ENCODE measurements at regions not wholly inside any gene's neighbourhood (a gene's known extent, or its start where the extent isn't known, plus 50 kb on each side); places are given as distances from the start of the nearest gene placed in this dataset.

- Histone ChIP-seq H2BK12ac (ENCODE audit: low read length in 2 of 2) (no peak overlapping the region), H3K9ac (ENCODE audit: low read length) (no peak overlapping the region), H3K9me3 (ENCODE audit: control insufficient read depth, low read length) (peaks cover 16% of the 10 kb centered on the region), H3K18ac (ENCODE audit: low read depth in 1 of 2, low read length in 2 of 2) (no peak overlapping the region), H2BK15ac (ENCODE audit: low read depth, poor library complexity, severe bottlenecking) (no peak overlapping the region), H3K4ac (ENCODE audit: low read depth in 1 of 2, low read length in 2 of 2) (no peak overlapping the region), H3K4me1 (ENCODE audit: control insufficient read depth, insufficient read depth, low read depth, low read length) (peaks cover 2% of the 10 kb centered on the region), H2AK5ac (ENCODE audit: low read length, severe bottlenecking) (no peak overlapping the region), H2AFZ (ENCODE audit: low read depth, low read length) (no peak overlapping the region), H2BK120ac (ENCODE audit: low read depth, low read length) (no peak overlapping the region), H3K4me3 (ENCODE audit: insufficient read depth in 1 of 2, low read depth in 1 of 2, low read length in 2 of 2) (no peak overlapping the region), H3K36me3 (ENCODE audit: control insufficient read depth in 1 of 2, insufficient read depth in 2 of 2, low read depth in 1 of 2, low read length in 2 of 2) (no peaks in the 10 kb centered on the region), H3K14ac (ENCODE audit: low read length in 2 of 2) (no peak overlapping the region), H3K27me3 (ENCODE audit: control insufficient read depth in 1 of 2, insufficient read depth in 1 of 2, low read length in 2 of 2) (no peaks in the 10 kb centered on the region), H3K4me2 (ENCODE audit: low read length, poor library complexity, severe bottlenecking) (no peak overlapping the region), H3K23ac (ENCODE audit: low read length in 2 of 2) (no peak overlapping the region), H3K79me1 (replicated peaks; ENCODE audit: low read length, poor library complexity, severe bottlenecking) (no peaks in the 10 kb centered on the region), H2BK5ac (ENCODE audit: low read depth, low read length, poor library complexity, severe bottlenecking) (no peak overlapping the region), H4K8ac (ENCODE audit: low read length) (no peak overlapping the region), H3K27ac (ENCODE audit: low read length, poor library complexity, severe bottlenecking) (no peak overlapping the region), H4K91ac (ENCODE audit: low read length) (no peak overlapping the region)
- 97% methylated on average over 3 of the region's 3 CpGs for WGBS
- DNase-seq: no peak
Measured at GRCh38 chr10:33758299-33758698, 423.8 kb upstream of the NRP1 start.

GRCh38 chr10:33754052-33754451, 419.6 kb upstream of the NRP1 start:
- Histone ChIP-seq H3K23ac (ENCODE audit: low read length in 2 of 2) (no peak overlapping the region), H4K91ac (ENCODE audit: low read length) (no peak overlapping the region), H2BK5ac (ENCODE audit: low read depth, low read length, poor library complexity, severe bottlenecking) (no peak overlapping the region), H2AK5ac (ENCODE audit: low read length, severe bottlenecking) (no peak overlapping the region), H3K9me3 (ENCODE audit: control insufficient read depth, low read length) (no peaks in the 10 kb centered on the region), H3K18ac (ENCODE audit: low read depth in 1 of 2, low read length in 2 of 2) (no peak overlapping the region), H2BK12ac (ENCODE audit: low read length in 2 of 2) (no peak overlapping the region), H3K9ac (ENCODE audit: low read length) (no peak overlapping the region), H4K8ac (ENCODE audit: low read length) (no peak overlapping the region), H3K4ac (ENCODE audit: low read depth in 1 of 2, low read length in 2 of 2) (no peak overlapping the region), H3K14ac (ENCODE audit: low read length in 2 of 2) (no peak overlapping the region), H3K36me3 (ENCODE audit: control insufficient read depth in 1 of 2, insufficient read depth in 2 of 2, low read depth in 1 of 2, low read length in 2 of 2) (no peaks in the 10 kb centered on the region), H3K4me2 (ENCODE audit: low read length, poor library complexity, severe bottlenecking) (no peak overlapping the region), H3K27ac (ENCODE audit: low read length, poor library complexity, severe bottlenecking) (no peak overlapping the region), H2BK120ac (ENCODE audit: low read depth, low read length) (no peak overlapping the region), H3K4me3 (ENCODE audit: insufficient read depth in 1 of 2, low read depth in 1 of 2, low read length in 2 of 2) (no peak overlapping the region), H3K4me1 (ENCODE audit: control insufficient read depth, insufficient read depth, low read depth, low read length) (peaks cover 2% of the 10 kb centered on the region), H3K79me1 (replicated peaks; ENCODE audit: low read length, poor library complexity, severe bottlenecking) (no peaks in the 10 kb centered on the region), H2BK15ac (ENCODE audit: low read depth, poor library complexity, severe bottlenecking) (no peak overlapping the region), H2AFZ (ENCODE audit: low read depth, low read length) (no peak overlapping the region), H3K27me3 (ENCODE audit: control insufficient read depth in 1 of 2, insufficient read depth in 1 of 2, low read length in 2 of 2) (peaks cover 0 to 5% of the 10 kb centered on the region in 2 experiments)
- no peak for DNase-seq
- 100% methylated on average over 2 of the region's 4 CpGs for WGBS

- Histone ChIP-seq H3K79me1 (replicated peaks; ENCODE audit: low read length, poor library complexity, severe bottlenecking) (no peaks in the 10 kb centered on the region), H3K4me1 (ENCODE audit: control insufficient read depth, insufficient read depth, low read depth, low read length) (no peaks in the 10 kb centered on the region), H3K36me3 (ENCODE audit: control insufficient read depth in 1 of 2, insufficient read depth in 2 of 2, low read depth in 1 of 2, low read length in 2 of 2) (no peaks in the 10 kb centered on the region), H2BK12ac (ENCODE audit: low read length in 2 of 2) (no peak overlapping the region), H2BK5ac (ENCODE audit: low read depth, low read length, poor library complexity, severe bottlenecking) (no peak overlapping the region), H4K8ac (ENCODE audit: low read length) (no peak overlapping the region), H2AFZ (ENCODE audit: low read depth, low read length) (no peak overlapping the region), H3K14ac (ENCODE audit: low read length in 2 of 2) (no peak overlapping the region), H3K23ac (ENCODE audit: low read length in 2 of 2) (no peak overlapping the region), H3K9ac (ENCODE audit: low read length) (no peak overlapping the region), H3K18ac (ENCODE audit: low read depth in 1 of 2, low read length in 2 of 2) (no peak overlapping the region), H2BK120ac (ENCODE audit: low read depth, low read length) (no peak overlapping the region), H3K4me3 (ENCODE audit: insufficient read depth in 1 of 2, low read depth in 1 of 2, low read length in 2 of 2) (no peak overlapping the region), H3K27ac (ENCODE audit: low read length, poor library complexity, severe bottlenecking) (no peak overlapping the region), H3K4ac (ENCODE audit: low read depth in 1 of 2, low read length in 2 of 2) (no peak overlapping the region), H4K91ac (ENCODE audit: low read length) (no peak overlapping the region), H3K9me3 (ENCODE audit: control insufficient read depth, low read length) (no peaks in the 10 kb centered on the region), H2AK5ac (ENCODE audit: low read length, severe bottlenecking) (no peak overlapping the region), H3K27me3 (ENCODE audit: control insufficient read depth in 1 of 2, insufficient read depth in 1 of 2, low read length in 2 of 2) (peaks cover 0 to 5% of the 10 kb centered on the region in 2 experiments), H3K4me2 (ENCODE audit: low read length, poor library complexity, severe bottlenecking) (no peak overlapping the region), H2BK15ac (ENCODE audit: low read depth, poor library complexity, severe bottlenecking) (no peak overlapping the region)
- no peak for DNase-seq
- 89% methylated on average over 3 of the region's 3 CpGs for WGBS
Measured at GRCh38 chr10:33753389-33753788, 418.9 kb upstream of the NRP1 start.

DNA sequence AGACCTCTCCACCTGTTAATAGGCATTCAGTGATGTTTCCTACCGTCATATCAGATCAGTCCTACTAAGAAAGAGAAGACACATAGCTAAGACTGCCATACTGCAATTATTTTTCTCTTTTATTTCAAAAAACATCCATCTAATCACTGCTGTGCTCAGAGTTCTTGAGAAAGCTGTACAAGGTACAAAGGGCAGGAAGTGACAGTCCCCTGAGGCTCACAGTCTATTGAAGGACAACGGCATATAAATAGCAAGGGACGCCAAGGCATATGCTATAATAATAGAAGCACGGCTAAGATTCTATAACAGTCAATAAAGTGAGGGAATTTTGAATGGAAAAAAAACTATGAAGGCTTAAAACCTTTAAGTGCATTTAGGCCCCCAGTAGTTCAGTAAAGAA, 415.3 kb upstream of the NRP1 start:
- Histone ChIP-seq H3K4me2 (ENCODE audit: low read length, poor library complexity, severe bottlenecking) (no peak overlapping the region), H3K79me1 (replicated peaks; ENCODE audit: low read length, poor library complexity, severe bottlenecking) (no peaks in the 10 kb centered on the region), H2BK5ac (ENCODE audit: low read depth, low read length, poor library complexity, severe bottlenecking) (no peak overlapping the region), H4K8ac (ENCODE audit: low read length) (no peak overlapping the region), H3K27me3 (ENCODE audit: control insufficient read depth in 1 of 2, insufficient read depth in 1 of 2, low read length in 2 of 2) (peaks cover 0 to 5% of the 10 kb centered on the region in 2 experiments), H3K27ac (ENCODE audit: low read length, poor library complexity, severe bottlenecking) (no peak overlapping the region), H2AK5ac (ENCODE audit: low read length, severe bottlenecking) (no peak overlapping the region), H3K4ac (ENCODE audit: low read depth in 1 of 2, low read length in 2 of 2) (no peak overlapping the region), H2BK12ac (ENCODE audit: low read length in 2 of 2) (no peak overlapping the region), H2BK15ac (ENCODE audit: low read depth, poor library complexity, severe bottlenecking) (no peak overlapping the region), H3K9ac (ENCODE audit: low read length) (no peak overlapping the region), H3K9me3 (ENCODE audit: control insufficient read depth, low read length) (no peaks in the 10 kb centered on the region), H3K23ac (ENCODE audit: low read length in 2 of 2) (no peak overlapping the region), H3K36me3 (ENCODE audit: control insufficient read depth in 1 of 2, insufficient read depth in 2 of 2, low read depth in 1 of 2, low read length in 2 of 2) (no peaks in the 10 kb centered on the region), H2AFZ (ENCODE audit: low read depth, low read length) (no peak overlapping the region), H2BK120ac (ENCODE audit: low read depth, low read length) (no peak overlapping the region), H4K91ac (ENCODE audit: low read length) (no peak overlapping the region), H3K4me1 (ENCODE audit: control insufficient read depth, insufficient read depth, low read depth, low read length) (no peaks in the 10 kb centered on the region), H3K18ac (ENCODE audit: low read depth in 1 of 2, low read length in 2 of 2) (no peak overlapping the region), H3K14ac (ENCODE audit: low read length in 2 of 2) (no peak overlapping the region), H3K4me3 (ENCODE audit: insufficient read depth in 1 of 2, low read depth in 1 of 2, low read length in 2 of 2) (no peak overlapping the region)
- no peak for DNase-seq
- 81% methylated on average over 4 of the region's 4 CpGs for WGBS

Data from mesenchymal stem cell (in vitro differentiated cells and primary cell).